Osteoblast (primary cell): ENCODE measurements at regions not wholly inside any gene's neighbourhood (a gene's known extent, or its start where the extent isn't known, plus 50 kb on each side); places are given as distances from the start of the nearest gene placed in this dataset.

Source experiments
- DNase-seq: peaks from one replicate; pipeline ENCODE4 v3.0.0; 2011; ENCODE audit warnings: low spot score, mixed read lengths; ENCODE audit not compliant: insufficient read length; ENCODE audit errors: missing footprints
- H2AFZ ChIP-seq: 2 replicates; pipeline ENCODE4 v1.6.0; 2011; ENCODE audit warnings: mild to moderate bottlenecking, low read length
- H3K27ac ChIP-seq: 2 replicates; pipeline ENCODE4 v1.5.1; 2011; ENCODE audit warnings: mild to moderate bottlenecking, low read depth, low read length, moderate library complexity
- H3K27me3 ChIP-seq: 2 replicates; pipeline ENCODE4 v1.6.0; 2012; ENCODE audit warnings: mild to moderate bottlenecking, control low read depth, inconsistent platforms, low read length, moderate library complexity; ENCODE audit not compliant: insufficient read depth
- H3K36me3 ChIP-seq: 2 replicates; pipeline ENCODE4 v1.5.1; 2011; ENCODE audit warnings: mild to moderate bottlenecking, low read length, control low read depth, moderate library complexity; ENCODE audit not compliant: insufficient read depth
- H3K4me1 ChIP-seq: 2 replicates; pipeline ENCODE4 v1.5.1; 2011; ENCODE audit warnings: mild to moderate bottlenecking, low read length, control low read depth, moderate library complexity; ENCODE audit not compliant: insufficient read depth
- H3K4me2 ChIP-seq: 2 replicates; pipeline ENCODE4 v1.6.0; 2011; ENCODE audit warnings: mild to moderate bottlenecking, low read length; ENCODE audit not compliant: insufficient read depth
- H3K4me3 ChIP-seq: fragments of 200-600 bp; sonication (generic); 3 replicates; pipeline ENCODE4 v1.5.1; 2012; ENCODE audit warnings: mild to moderate bottlenecking, low read length, inconsistent platforms; ENCODE audit not compliant: insufficient read depth
- H3K79me2 ChIP-seq: 2 replicates; pipeline ENCODE4 v1.6.0; 2012; ENCODE audit warnings: mild to moderate bottlenecking, low read length, control low read depth, inconsistent platforms; ENCODE audit not compliant: insufficient read depth
- H3K9me3 ChIP-seq: 2 replicates; pipeline ENCODE4 v1.5.1; 2011; ENCODE audit warnings: low read depth, low read length, control low read depth
- H4K20me1 ChIP-seq: 2 replicates; pipeline ENCODE4 v1.6.0; 2012; ENCODE audit warnings: mild to moderate bottlenecking, low read length, control low read depth; ENCODE audit not compliant: insufficient read depth
- TF ChIP-seq, protein P1 (sequence below): IDR thresholded peaks from 2 replicates; pipeline ENCODE4 v1.5.1; 2011; ENCODE audit warnings: mild to moderate bottlenecking, low read depth, low read length, moderate library complexity; ENCODE audit errors: extremely low read depth

DNA sequence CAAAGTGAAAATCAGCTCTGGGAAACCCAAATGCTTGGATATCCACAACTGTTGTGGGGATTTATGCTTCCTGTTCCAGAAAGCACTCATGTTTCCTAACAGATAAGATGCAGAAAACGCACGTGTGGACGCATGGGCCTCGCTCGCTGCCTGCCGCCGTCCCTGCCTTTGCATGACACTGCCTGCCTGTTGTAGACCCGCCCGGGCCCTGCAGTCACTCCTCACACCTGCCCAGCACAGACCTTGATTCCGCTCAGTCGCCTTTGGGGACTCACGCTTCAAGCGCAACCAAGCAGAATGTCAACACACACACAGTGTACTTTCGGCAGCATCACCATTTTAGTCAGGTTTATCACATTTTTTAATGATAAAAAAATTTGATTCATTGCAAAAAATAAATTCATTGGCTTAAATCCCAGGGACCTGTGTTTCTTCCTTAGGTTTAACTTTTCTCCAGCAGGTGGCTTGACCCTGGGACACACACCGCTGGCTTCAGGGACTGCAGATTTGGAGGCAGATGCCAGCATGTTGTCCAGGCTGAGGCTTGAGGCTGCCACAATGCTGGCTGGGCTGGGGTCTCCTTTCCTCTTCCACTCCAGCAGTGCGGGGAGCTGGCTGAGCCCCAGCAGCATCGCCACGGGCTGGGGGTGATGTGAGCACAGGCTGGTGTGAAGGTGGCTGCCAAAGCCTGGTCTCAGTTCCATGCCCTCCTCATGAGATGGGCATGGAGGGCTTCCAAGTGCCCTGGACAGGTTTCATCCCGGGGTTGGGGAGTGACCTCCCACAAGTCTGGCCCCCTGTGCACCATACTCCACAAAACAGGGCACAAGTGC is 416.9 kb upstream of the IRX4 start:
- H4K20me1 ChIP-seq, result no peaks in the 10 kb centered on the region
- no peaks in the 10 kb centered on the region for H3K36me3 ChIP-seq
- no peaks in the 10 kb centered on the region for H3K27me3 ChIP-seq
- no peaks in the 10 kb centered on the region for H3K9me3 ChIP-seq
- H3K27ac ChIP-seq, result no peak overlapping the region
- H3K79me2 ChIP-seq, result no peaks in the 10 kb centered on the region
- no peak overlapping the region for H3K4me3 ChIP-seq
- TF ChIP-seq, protein P1, sequence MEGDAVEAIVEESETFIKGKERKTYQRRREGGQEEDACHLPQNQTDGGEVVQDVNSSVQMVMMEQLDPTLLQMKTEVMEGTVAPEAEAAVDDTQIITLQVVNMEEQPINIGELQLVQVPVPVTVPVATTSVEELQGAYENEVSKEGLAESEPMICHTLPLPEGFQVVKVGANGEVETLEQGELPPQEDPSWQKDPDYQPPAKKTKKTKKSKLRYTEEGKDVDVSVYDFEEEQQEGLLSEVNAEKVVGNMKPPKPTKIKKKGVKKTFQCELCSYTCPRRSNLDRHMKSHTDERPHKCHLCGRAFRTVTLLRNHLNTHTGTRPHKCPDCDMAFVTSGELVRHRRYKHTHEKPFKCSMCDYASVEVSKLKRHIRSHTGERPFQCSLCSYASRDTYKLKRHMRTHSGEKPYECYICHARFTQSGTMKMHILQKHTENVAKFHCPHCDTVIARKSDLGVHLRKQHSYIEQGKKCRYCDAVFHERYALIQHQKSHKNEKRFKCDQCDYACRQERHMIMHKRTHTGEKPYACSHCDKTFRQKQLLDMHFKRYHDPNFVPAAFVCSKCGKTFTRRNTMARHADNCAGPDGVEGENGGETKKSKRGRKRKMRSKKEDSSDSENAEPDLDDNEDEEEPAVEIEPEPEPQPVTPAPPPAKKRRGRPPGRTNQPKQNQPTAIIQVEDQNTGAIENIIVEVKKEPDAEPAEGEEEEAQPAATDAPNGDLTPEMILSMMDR, result no peak
- no peak overlapping the region for H3K4me2 ChIP-seq
- no peak overlapping the region for H2AFZ ChIP-seq
- no peak for DNase-seq
- no peaks in the 10 kb centered on the region for H3K4me1 ChIP-seq

DNA sequence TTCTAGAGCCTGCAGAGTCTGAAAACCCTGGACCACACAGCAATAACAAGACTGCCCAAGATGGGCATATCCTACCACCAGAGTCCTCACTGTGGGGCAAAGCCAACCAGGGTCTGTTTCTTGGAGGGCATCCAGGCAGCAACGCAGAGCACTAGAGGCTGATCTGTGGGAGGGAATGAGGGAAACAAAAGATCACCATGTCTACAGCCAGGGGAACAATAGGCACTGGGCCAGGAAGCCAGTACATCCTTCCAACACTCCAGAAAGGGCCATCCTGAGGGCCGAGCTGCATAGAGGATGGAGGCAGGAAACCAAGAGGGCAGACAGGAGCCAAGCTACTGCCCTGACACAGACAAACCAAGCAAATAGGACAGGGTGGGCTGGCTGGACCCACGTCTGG is 416.1 kb upstream of the IRX4 start:
- no peaks in the 10 kb centered on the region for H3K27me3 ChIP-seq
- no peak overlapping the region for H3K27ac ChIP-seq
- H4K20me1 ChIP-seq, result no peaks in the 10 kb centered on the region
- no peak overlapping the region for H3K4me3 ChIP-seq
- no peak for DNase-seq
- TF ChIP-seq, protein P1, result no peak
- H3K4me2 ChIP-seq, result no peak overlapping the region
- no peaks in the 10 kb centered on the region for H3K79me2 ChIP-seq
- H2AFZ ChIP-seq, result no peak overlapping the region
- H3K9me3 ChIP-seq, result no peaks in the 10 kb centered on the region
- no peaks in the 10 kb centered on the region for H3K4me1 ChIP-seq
- H3K36me3 ChIP-seq, result no peaks in the 10 kb centered on the region

DNA sequence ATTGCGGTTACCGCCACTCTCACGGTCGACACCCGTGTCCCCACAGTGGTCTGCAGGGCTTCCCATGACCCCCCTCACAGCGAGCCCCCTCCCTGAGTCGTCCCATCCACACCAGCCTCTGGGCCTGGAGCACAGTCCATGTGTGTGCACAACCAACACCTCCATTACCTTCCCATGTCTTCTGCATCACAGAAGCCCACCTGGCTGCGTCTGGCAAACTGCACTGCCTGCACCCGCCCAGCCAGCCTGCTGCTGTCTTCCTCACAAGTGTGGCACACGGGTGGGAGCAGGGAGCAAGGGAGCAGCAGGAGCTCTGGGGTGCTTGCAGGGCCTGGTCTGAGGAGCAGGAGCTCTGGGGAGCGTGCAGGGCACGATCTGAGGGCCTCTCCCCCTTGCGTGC is 415.3 kb upstream of the IRX4 start:
- DNase-seq, result no peak
- Histone ChIP-seq H3K4me2 (no peak overlapping the region), H3K4me1 (no peaks in the 10 kb centered on the region), H2AFZ (no peak overlapping the region), H3K9me3 (no peaks in the 10 kb centered on the region), H3K4me3 (no peak overlapping the region), H3K79me2 (no peaks in the 10 kb centered on the region), H3K36me3 (no peaks in the 10 kb centered on the region), H3K27ac (no peak overlapping the region), H3K27me3 (no peaks in the 10 kb centered on the region), H4K20me1 (no peaks in the 10 kb centered on the region)
- TF ChIP-seq, protein P1, result no peak

DNA sequence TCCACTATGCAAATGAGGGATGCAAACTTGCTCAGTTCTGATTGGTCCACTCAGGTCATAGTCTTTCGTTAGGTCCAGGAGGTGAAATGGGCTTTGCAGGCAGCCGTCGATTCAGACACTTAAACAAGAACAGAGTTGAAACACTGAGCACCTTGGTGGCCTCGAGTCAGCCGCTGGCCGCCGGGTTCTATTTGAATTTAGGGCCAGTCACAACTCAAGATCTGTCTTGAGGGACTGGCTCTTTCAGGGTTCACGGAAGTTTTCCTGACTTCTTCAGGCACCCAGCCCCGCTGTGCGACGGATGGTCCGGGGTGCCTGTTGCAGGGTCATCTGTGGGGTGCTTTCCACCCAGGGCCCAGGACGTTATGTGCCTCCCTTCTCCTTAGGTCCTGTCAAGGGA is 412.8 kb upstream of the IRX4 start:
- no peak overlapping the region for H3K27ac ChIP-seq
- no peak for DNase-seq
- H3K4me1 ChIP-seq, result no peaks in the 10 kb centered on the region
- H4K20me1 ChIP-seq, result no peaks in the 10 kb centered on the region
- no peak overlapping the region for H2AFZ ChIP-seq
- no peaks in the 10 kb centered on the region for H3K79me2 ChIP-seq
- no peak overlapping the region for H3K4me3 ChIP-seq
- H3K9me3 ChIP-seq, result no peaks in the 10 kb centered on the region
- no peaks in the 10 kb centered on the region for H3K27me3 ChIP-seq
- TF ChIP-seq, protein P1, result no peak
- H3K4me2 ChIP-seq, result no peak overlapping the region
- H3K36me3 ChIP-seq, result no peaks in the 10 kb centered on the region
